Tibial nerve (tissue), 4 donors: ENCODE measurements at regions not wholly inside any gene's neighbourhood (a gene's known extent, or its start where the extent isn't known, plus 50 kb on each side); places are given as distances from the start of the nearest gene placed in this dataset.
"Not testable (repeated sequence)": the region's sequence is repeated elsewhere in the genome, so short reads cannot be mapped to it uniquely, and the experiment has no call there.

Experiments
- CTCF ChIP-seq, 5 experiments: fragments of 200-600 bp in 3 of 5; fragments of 450-650 bp in 2 of 5; sonication (generic) in 3 of 5; IDR thresholded peaks; one replicate each; pipeline ENCODE4 v1.5.1; 2016 to 2019; ENCODE audit warnings: antibody characterized with exemption in 5 of 5, mild to moderate bottlenecking in 3 of 5, moderate library complexity in 2 of 5
- EP300 ChIP-seq, 2 donors: sonication (generic); formaldehyde crosslinking; IDR thresholded peaks; one replicate each; pipeline ENCODE4 v1.6.1; 2017; ENCODE audit warnings: antibody characterized with exemption in 2 of 2, mild to moderate bottlenecking in 1 of 2
- POLR2A ChIP-seq, 2 donors: fragments of 450-650 bp; IDR thresholded peaks; one replicate each; pipeline ENCODE4 v1.6.1; 2017; ENCODE audit warnings: antibody characterized with exemption in 2 of 2, mild to moderate bottlenecking in 2 of 2, moderate library complexity in 2 of 2

DNA sequence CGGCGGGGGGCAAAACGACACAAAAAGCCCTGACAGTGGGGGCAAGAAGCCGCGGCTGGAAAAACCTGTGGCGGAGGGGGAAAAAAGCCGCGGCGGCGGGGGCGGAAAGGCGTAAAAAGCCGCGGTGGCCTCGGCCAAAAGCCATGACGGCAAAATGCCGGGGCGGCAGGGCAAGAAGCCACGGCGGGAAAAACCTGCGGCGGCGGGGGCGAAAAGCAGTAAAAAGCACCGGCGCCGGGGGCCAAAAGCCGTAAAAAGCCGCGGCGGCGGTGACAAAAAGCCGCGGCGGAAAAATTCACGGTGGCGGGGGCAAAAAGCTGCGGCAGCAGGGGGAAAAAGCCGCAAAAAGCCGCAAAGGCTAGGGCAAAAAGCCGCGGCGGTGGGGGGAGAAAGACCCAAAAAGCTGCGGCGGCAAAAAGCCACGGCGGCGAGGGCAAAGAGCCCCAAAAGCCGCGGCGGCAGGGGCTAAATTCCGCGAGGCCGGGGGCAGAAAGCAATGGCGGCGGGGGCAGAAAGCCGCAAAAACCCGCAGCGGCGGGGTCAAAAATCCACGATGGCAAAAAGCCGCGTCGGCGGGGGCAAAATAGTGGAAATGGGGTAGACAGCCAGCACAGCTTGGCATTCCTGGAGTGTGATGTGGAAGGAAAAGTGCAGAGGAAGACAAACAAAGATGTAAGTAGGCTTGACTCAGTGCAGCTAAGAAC lies 167.5 kb upstream of the TP53TG3D start:
- TF ChIP-seq CTCF, EP300, POLR2A (IDR thresholded peaks at IDR 0.05): not testable (repeated sequence)
